Panc1 (cell line): ENCODE measurements at regions not wholly inside any gene's neighbourhood (a gene's known extent, or its start where the extent isn't known, plus 50 kb on each side); places are given as distances from the start of the nearest gene placed in this dataset.

Experiments
- ATAC-seq: fragments of 200-7000 bp; cut with Tn5 transposase; 2 replicates; pipeline ENCODE4 v1.9.1; 2020; ENCODE audit warnings: mild to moderate bottlenecking, moderate library complexity
- BruUV-seq: library from RNA; stranded (reverse); fragments of 400-500 nt; replicated peaks from 2 replicates; lab custom pipeline; 2021; lab: Mats Ljungman, UMichigan
- CTCF ChIA-PET: fragments of 300-600 bp; sonication (Branson Sonifier 250); formaldehyde crosslinking; loops from one replicate; lab custom pipeline; 2022; ENCODE audit warnings: antibody characterized with exemption; lab: Charles Lee
- POLR2A ChIA-PET: fragments of 300-600 bp; sonication (Branson Sonifier 250); formaldehyde crosslinking; loops from one replicate; lab custom pipeline; 2022; ENCODE audit warnings: antibody characterized with exemption; lab: Charles Lee
- DNase-seq: peaks from one replicate; pipeline ENCODE4 v3.0.0-alpha.2; 2010; ENCODE audit warnings: low read depth, low spot score
- H3K27ac ChIP-seq: 2 replicates; pipeline ENCODE4 v1.5.1; 2011; ENCODE audit warnings: mild to moderate bottlenecking, low read length, inconsistent platforms
- H3K27me3 ChIP-seq: fragments of 200-500 bp; sonication (Bioruptor generic); 2 replicates; pipeline ENCODE4 v1.6.0; 2014; ENCODE audit warnings: low read length, inconsistent platforms; ENCODE audit not compliant: control insufficient read depth, insufficient read depth
- H3K36me3 ChIP-seq: fragments of 200-500 bp; sonication (Bioruptor generic); 2 replicates; pipeline ENCODE4 v1.5.1; 2014; ENCODE audit warnings: inconsistent platforms, mild to moderate bottlenecking, low read length, moderate library complexity; ENCODE audit not compliant: control insufficient read depth, insufficient read depth
- H3K4me1 ChIP-seq: 2 replicates; pipeline ENCODE4 v1.5.1; 2011; ENCODE audit warnings: inconsistent platforms, mild to moderate bottlenecking, low read length, moderate library complexity; ENCODE audit not compliant: control insufficient read depth, insufficient read depth
- H3K4me3 ChIP-seq, 2 experiments: 2 replicates each; pipeline ENCODE4 v1.5.1; 2011 to 2012; ENCODE audit warnings: low read depth in 2 of 2, low read length in 2 of 2, mild to moderate bottlenecking in 2 of 2, inconsistent platforms in 1 of 2, moderate library complexity in 1 of 2
- H3K9me3 ChIP-seq: fragments of 200-500 bp; sonication (Bioruptor generic); 2 replicates; pipeline ENCODE4 v1.5.1; 2014; ENCODE audit warnings: low read depth, mild to moderate bottlenecking, inconsistent platforms, low read length, moderate library complexity; ENCODE audit not compliant: control insufficient read depth, insufficient read depth
- CTCF ChIP-seq: fragments of 450-650 bp; IDR thresholded peaks from 2 replicates; pipeline ENCODE4 v1.5.1; 2017; ENCODE audit warnings: mild to moderate bottlenecking
- POLR2AphosphoS5 ChIP-seq: IDR thresholded peaks from 2 replicates; pipeline ENCODE4 v1.6.1; 2012; ENCODE audit warnings: mild to moderate bottlenecking, low read depth, low read length, moderate library complexity
- REST ChIP-seq, 2 experiments: IDR thresholded peaks; 2 replicates each; pipeline ENCODE4 v1.6.1; 2011 to 2012; ENCODE audit warnings: low read depth in 2 of 2, control low read depth in 1 of 2, low read length in 1 of 2, mild to moderate bottlenecking in 1 of 2, moderate library complexity in 1 of 2; ENCODE audit not compliant: insufficient read depth in 1 of 2
- SIN3A ChIP-seq: IDR thresholded peaks from 2 replicates; pipeline ENCODE4 v1.6.1; 2012; ENCODE audit warnings: low read depth, mild to moderate bottlenecking, low read length, moderate library complexity, borderline replicate concordance; ENCODE audit not compliant: insufficient read depth
- TCF7L2 ChIP-seq: IDR thresholded peaks from 2 replicates; pipeline ENCODE4 v1.6.1; 2011; ENCODE audit warnings: mild to moderate bottlenecking, low read depth, low read length, inconsistent platforms
- in situ Hi-C: cut with HindIII; loops from 2 replicates; pipeline ENCODE4 v1.10.0; 2016; ENCODE audit warnings: low sequenced_read_pairs, low pct_unique_long_range_greater_than_20kb
- intact Hi-C: fragments of 100-400 bp; cut with micrococcal nuclease; formaldehyde crosslinking; loops from one replicate; pipeline ENCODE4 v1.10.0; 2022; ENCODE audit not compliant: unreplicated experiment

GRCh38 chr10:36711361-36711760 lies 414.0 kb upstream of the ANKRD30A start:
- CTCF ChIA-PET = no interaction called here

DNA sequence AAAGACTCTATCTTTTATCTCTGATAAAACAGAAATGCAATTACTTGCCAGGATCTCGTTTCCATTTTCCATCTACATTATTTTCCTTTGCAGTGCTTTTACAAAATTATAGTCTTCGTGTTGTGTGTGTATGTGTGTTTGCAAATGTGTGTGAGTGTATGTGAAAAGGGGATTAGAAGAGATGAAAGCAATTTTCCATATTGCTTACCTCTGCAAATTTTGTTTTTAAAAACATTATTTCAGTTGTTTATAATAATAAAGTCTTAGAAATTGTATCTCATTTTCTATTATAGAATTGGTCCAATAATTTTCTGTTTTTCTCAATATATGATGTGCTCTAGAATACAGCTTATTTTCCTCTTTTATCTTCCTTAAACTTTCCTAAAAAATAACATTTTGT lies 421.3 kb upstream of the ANKRD30A start:
- POLR2A ChIA-PET = no interaction called here
- Histone ChIP-seq H3K9me3 (no peaks in the 10 kb centered on the region), H3K27ac (no peak overlapping the region), H3K4me1 (no peaks in the 10 kb centered on the region), H3K36me3 (no peaks in the 10 kb centered on the region), H3K4me3 (no peak overlapping the region), H3K27me3 (no peaks in the 10 kb centered on the region)
- CTCF ChIA-PET = no interaction called here
- intact Hi-C loops (no loop called here), in situ Hi-C loops (no loop called here)
- no TSS peak for BruUV-seq
- ATAC-seq = no peak
- DNase-seq = no peak
- TF ChIP-seq CTCF = no peak
- TF ChIP-seq POLR2AphosphoS5 = no peak
- no peak for TF ChIP-seq SIN3A
- no peak for TF ChIP-seq TCF7L2
- TF ChIP-seq REST (IDR thresholded peaks at IDR 0.05; ENCODE audit: insufficient read depth in 1 of 2, low read depth in 2 of 2, low read length in 1 of 2) = no peak

More at GRCh38 chr10:36711361-36711760, 414.0 kb upstream of the ANKRD30A start:
- no peaks in the 10 kb centered on the region for H3K27me3 ChIP-seq
- no TSS peak for BruUV-seq
- intact Hi-C loops = no loop called here
- ATAC-seq (no peak), DNase-seq (no peak)
- no peak overlapping the region for H3K27ac ChIP-seq
- no peaks in the 10 kb centered on the region for H3K36me3 ChIP-seq
- no peak for TF ChIP-seq CTCF
- TF ChIP-seq SIN3A = no peak
- TF ChIP-seq TCF7L2 = no peak
- TF ChIP-seq POLR2AphosphoS5 = no peak
- no peak for TF ChIP-seq REST (IDR thresholded peaks at IDR 0.05; ENCODE audit: insufficient read depth in 1 of 2, low read depth in 2 of 2, low read length in 1 of 2)
- POLR2A ChIA-PET = interaction anchor here (0.6 kb wide), 1 partner anchor 1149 kb away, joined by 4 read pairs; no protein-coding TSS in a partner anchor
- no peak overlapping the region for H3K4me3 ChIP-seq
- H3K9me3 ChIP-seq = no peaks in the 10 kb centered on the region
- in situ Hi-C loops = no loop called here
- no peaks in the 10 kb centered on the region for H3K4me1 ChIP-seq
